OCI-LY7 (cell line): ENCODE measurements at regions not wholly inside any gene's neighbourhood (a gene's known extent, or its start where the extent isn't known, plus 50 kb on each side); places are given as distances from the start of the nearest gene placed in this dataset.
A peak's percentile ranks its signal among the peaks of the same experiment; 100 is the strongest.

ENCODE experiments used
- BruUV-seq: library from RNA; stranded (reverse); fragments of 400-500 nt; replicated peaks from 2 replicates; lab custom pipeline; 2021; lab: Mats Ljungman, UMichigan
- CTCF ChIA-PET: fragments of 300-600 bp; sonication (Branson Sonifier 250); formaldehyde crosslinking; loops from one replicate; lab custom pipeline; 2022; ENCODE audit warnings: antibody characterized with exemption; ENCODE audit not compliant: unreplicated experiment; lab: Charles Lee
- POLR2A ChIA-PET: fragments of 300-600 bp; sonication (Branson Sonifier 250); formaldehyde crosslinking; loops from one replicate; lab custom pipeline; 2022; ENCODE audit warnings: antibody characterized with exemption; lab: Charles Lee
- DNase-seq: peaks from one replicate; pipeline ENCODE4 v3.0.0-alpha.2; 2015; ENCODE audit warnings: low spot score
- H2AFZ ChIP-seq: fragments of 200-600 bp; sonication (generic), shearing (Covaris generic); 2 replicates; pipeline ENCODE4 v1.6.1; 2014; ENCODE audit warnings: mild to moderate bottlenecking, antibody characterized with exemption, low read length, moderate library complexity
- H3K27ac ChIP-seq: fragments of 200-600 bp; sonication (generic); 2 replicates; pipeline ENCODE4 v1.5.1; 2014; ENCODE audit warnings: mixed run types, low read depth, mild to moderate bottlenecking, moderate library complexity, low read length, inconsistent platforms; ENCODE audit not compliant: poor library complexity, severe bottlenecking
- H3K36me3 ChIP-seq: fragments of 200-600 bp; sonication (generic); 2 replicates; pipeline ENCODE4 v1.6.1; 2014; ENCODE audit warnings: mild to moderate bottlenecking, antibody characterized with exemption, low read length, moderate library complexity, mixed read lengths; ENCODE audit not compliant: insufficient read depth
- H3K4me1 ChIP-seq: fragments of 200-600 bp; sonication (generic); 2 replicates; pipeline ENCODE4 v1.5.1; 2014; ENCODE audit warnings: mild to moderate bottlenecking, low read length; ENCODE audit not compliant: insufficient read depth, poor library complexity, severe bottlenecking
- H3K4me2 ChIP-seq: fragments of 200-600 bp; sonication (generic); 2 replicates; pipeline ENCODE4 v1.6.1; 2014; ENCODE audit warnings: mild to moderate bottlenecking, low read length
- H3K4me3 ChIP-seq: fragments of 200-600 bp; sonication (generic); 2 replicates; pipeline ENCODE4 v1.5.1; 2014; ENCODE audit warnings: mild to moderate bottlenecking, low read depth, low read length; ENCODE audit not compliant: poor library complexity, severe bottlenecking
- H3K79me2 ChIP-seq: fragments of 200-600 bp; sonication (generic); 2 replicates; pipeline ENCODE4 v1.6.1; 2016; ENCODE audit warnings: low read depth, mild to moderate bottlenecking, low read length, moderate library complexity, mixed read lengths; ENCODE audit not compliant: insufficient read depth
- H3K9me2 ChIP-seq: fragments of 200-600 bp; sonication (generic); 2 replicates; pipeline ENCODE4 v1.6.1; 2016; ENCODE audit warnings: mild to moderate bottlenecking, low read length, mixed read lengths; ENCODE audit not compliant: insufficient read depth
- H3K9me3 ChIP-seq: fragments of 200-600 bp; sonication (generic); 2 replicates; pipeline ENCODE4 v1.6.1; 2014; ENCODE audit warnings: mild to moderate bottlenecking, mixed run types, low read length, mixed read lengths
- H4K20me1 ChIP-seq: fragments of 200-600 bp; sonication (generic); 2 replicates; pipeline ENCODE4 v1.6.1; 2014; ENCODE audit warnings: mild to moderate bottlenecking, antibody characterized with exemption, low read length, moderate library complexity, mixed read lengths; ENCODE audit not compliant: insufficient read depth
- EZH2phosphoT487 ChIP-seq: fragments of 200-600 bp; sonication (generic); IDR thresholded peaks from 2 replicates; pipeline ENCODE4 v1.6.1; 2018; ENCODE audit warnings: low read depth, borderline replicate concordance, mild to moderate bottlenecking, mixed run types, antibody characterized with exemption, low read length, moderate library complexity, mixed read lengths
- intact Hi-C: fragments of 100-400 bp; cut with micrococcal nuclease; formaldehyde crosslinking; loops from one replicate; pipeline ENCODE4 v1.10.0; 2022; ENCODE audit not compliant: unreplicated experiment
- TF ChIP-seq, protein P1 (sequence below): fragments of 200-600 bp; sonication (generic); conservative IDR thresholded peaks from 2 replicates; pipeline ENCODE4 v1.5.1; 2014; ENCODE audit warnings: mild to moderate bottlenecking, antibody characterized with exemption, low read length, moderate library complexity, mixed read lengths

DNA sequence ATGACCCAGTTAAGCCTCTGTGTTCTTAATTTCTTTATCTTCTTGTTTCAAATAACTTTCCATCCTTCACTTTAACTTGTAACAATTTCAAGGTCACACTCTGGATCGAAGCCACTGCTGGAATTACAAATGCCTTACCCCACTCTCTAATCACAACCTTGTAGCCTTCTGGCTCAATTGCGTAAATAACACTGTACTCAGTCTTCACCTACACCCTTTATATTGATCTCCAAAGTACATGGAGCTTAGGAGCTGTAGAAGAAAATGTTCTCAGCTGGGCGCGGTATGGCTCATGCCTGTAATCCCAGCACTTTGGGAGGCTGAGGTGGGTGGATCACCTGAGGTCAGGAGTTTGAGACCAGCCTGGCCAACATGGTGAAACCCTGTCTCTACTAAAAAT is 164.3 kb upstream of the NPSR1 start:
- BruUV-seq = no TSS peak
- DNase-seq = no peak
- H3K36me3 ChIP-seq = no peaks in the 10 kb centered on the region
- no peaks in the 10 kb centered on the region for H4K20me1 ChIP-seq
- CTCF ChIA-PET = no interaction called here
- intact Hi-C loops = no loop called here
- H3K4me2 ChIP-seq = no peak overlapping the region
- TF ChIP-seq, protein P1, sequence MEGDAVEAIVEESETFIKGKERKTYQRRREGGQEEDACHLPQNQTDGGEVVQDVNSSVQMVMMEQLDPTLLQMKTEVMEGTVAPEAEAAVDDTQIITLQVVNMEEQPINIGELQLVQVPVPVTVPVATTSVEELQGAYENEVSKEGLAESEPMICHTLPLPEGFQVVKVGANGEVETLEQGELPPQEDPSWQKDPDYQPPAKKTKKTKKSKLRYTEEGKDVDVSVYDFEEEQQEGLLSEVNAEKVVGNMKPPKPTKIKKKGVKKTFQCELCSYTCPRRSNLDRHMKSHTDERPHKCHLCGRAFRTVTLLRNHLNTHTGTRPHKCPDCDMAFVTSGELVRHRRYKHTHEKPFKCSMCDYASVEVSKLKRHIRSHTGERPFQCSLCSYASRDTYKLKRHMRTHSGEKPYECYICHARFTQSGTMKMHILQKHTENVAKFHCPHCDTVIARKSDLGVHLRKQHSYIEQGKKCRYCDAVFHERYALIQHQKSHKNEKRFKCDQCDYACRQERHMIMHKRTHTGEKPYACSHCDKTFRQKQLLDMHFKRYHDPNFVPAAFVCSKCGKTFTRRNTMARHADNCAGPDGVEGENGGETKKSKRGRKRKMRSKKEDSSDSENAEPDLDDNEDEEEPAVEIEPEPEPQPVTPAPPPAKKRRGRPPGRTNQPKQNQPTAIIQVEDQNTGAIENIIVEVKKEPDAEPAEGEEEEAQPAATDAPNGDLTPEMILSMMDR = no peak
- TF ChIP-seq EZH2phosphoT487 = no peak
- H3K4me1 ChIP-seq = no peaks in the 10 kb centered on the region
- no peak overlapping the region for H3K27ac ChIP-seq
- H3K4me3 ChIP-seq = no peak overlapping the region
- POLR2A ChIA-PET = no interaction called here
- no peaks in the 10 kb centered on the region for H3K79me2 ChIP-seq
- H3K9me2 ChIP-seq = no peaks in the 10 kb centered on the region
- H3K9me3 ChIP-seq = no peaks in the 10 kb centered on the region
- H2AFZ ChIP-seq = no peak overlapping the region

DNA sequence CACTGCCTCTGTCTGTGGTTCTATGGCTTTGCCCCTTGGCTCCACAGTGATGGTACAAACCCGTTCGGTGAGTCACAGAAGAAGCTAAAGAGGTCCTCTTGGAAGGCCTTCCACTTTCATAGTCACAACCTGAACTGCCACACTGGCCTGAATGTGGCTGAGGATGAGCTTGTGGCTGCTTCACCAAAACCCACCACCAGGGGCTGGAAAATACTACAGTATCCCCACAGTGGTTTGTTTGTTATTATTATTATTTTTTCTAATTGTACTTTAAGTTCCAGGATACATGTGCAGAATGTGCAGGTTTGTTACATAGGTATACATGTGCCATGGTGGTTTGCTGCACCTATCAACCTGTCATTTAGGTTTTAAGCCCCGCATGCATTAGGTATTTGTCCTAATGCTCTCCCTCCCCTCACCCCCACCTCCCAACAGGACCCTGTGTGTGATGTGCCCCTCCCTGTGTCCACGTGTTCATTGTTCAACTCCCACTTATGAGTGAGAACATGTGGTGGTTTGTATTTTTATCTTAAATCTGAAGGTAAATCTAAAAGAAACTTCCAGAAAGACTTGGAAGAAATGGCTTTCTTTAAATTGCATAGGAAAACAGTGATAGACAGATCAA is 160.8 kb upstream of the NPSR1 start:
- no TSS peak for BruUV-seq
- ChIA-PET CTCF (no interaction called here), POLR2A (no interaction called here)
- Histone ChIP-seq H3K4me3 (no peak overlapping the region), H3K4me1 (no peaks in the 10 kb centered on the region), H3K79me2 (no peaks in the 10 kb centered on the region), H3K9me2 (no peaks in the 10 kb centered on the region), H4K20me1 (no peaks in the 10 kb centered on the region), H2AFZ (no peak overlapping the region), H3K27ac (no peak overlapping the region), H3K36me3 (no peaks in the 10 kb centered on the region), H3K9me3 (no peaks in the 10 kb centered on the region), H3K4me2 (no peak overlapping the region)
- intact Hi-C loops = no loop called here
- no peak for DNase-seq
- no peak for TF ChIP-seq EZH2phosphoT487
- TF ChIP-seq, protein P1 = peak; percentile 56

DNA sequence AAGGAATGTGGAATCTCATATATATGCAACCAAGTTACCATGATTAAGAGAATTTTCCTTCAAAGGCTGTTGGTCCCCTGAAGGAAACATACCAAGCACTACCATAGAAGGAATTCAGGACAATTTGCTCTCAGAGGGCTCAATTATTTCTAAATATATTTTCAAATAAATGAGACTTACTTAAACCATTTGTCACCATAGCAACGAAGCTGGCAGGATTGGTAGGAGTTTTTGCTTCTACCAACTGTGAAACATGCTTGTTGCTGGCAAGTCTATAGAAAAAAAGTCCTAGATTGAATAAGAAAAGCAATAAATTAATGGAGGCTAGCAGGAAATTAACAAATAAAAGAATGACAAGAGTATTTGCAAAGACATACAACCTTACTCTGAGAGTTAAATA is 156.9 kb upstream of the NPSR1 start:
- intact Hi-C loops = no loop called here
- no peaks in the 10 kb centered on the region for H3K9me2 ChIP-seq
- no TSS peak for BruUV-seq
- no peaks in the 10 kb centered on the region for H3K4me1 ChIP-seq
- ChIA-PET CTCF (no interaction called here), POLR2A (no interaction called here)
- no peak overlapping the region for H3K4me2 ChIP-seq
- no peaks in the 10 kb centered on the region for H3K36me3 ChIP-seq
- no peaks in the 10 kb centered on the region for H3K9me3 ChIP-seq
- no peak overlapping the region for H3K4me3 ChIP-seq
- H3K27ac ChIP-seq = no peak overlapping the region
- no peak for DNase-seq
- TF ChIP-seq, protein P1 = no peak
- H2AFZ ChIP-seq = no peak overlapping the region
- H4K20me1 ChIP-seq = no peaks in the 10 kb centered on the region
- no peaks in the 10 kb centered on the region for H3K79me2 ChIP-seq
